H9 (cell line): ENCODE measurements at regions not wholly inside any gene's neighbourhood (a gene's known extent, or its start where the extent isn't known, plus 50 kb on each side); places are given as distances from the start of the nearest gene placed in this dataset.

Source experiments
- DNase-seq: peaks from one replicate; pipeline ENCODE4 v3.0.0-alpha.2; 2017
- H2AFZ ChIP-seq: one replicate; pipeline ENCODE4 v1.6.1; 2013; ENCODE audit warnings: mild to moderate bottlenecking, low read length, control low read depth, moderate library complexity
- H2AK5ac ChIP-seq: 2 replicates; pipeline ENCODE4 v1.6.1; 2013; ENCODE audit warnings: low read length, control low read depth, mixed read lengths; ENCODE audit not compliant: insufficient read length
- H2BK120ac ChIP-seq: one replicate; pipeline ENCODE4 v1.6.1; 2013; ENCODE audit warnings: low read depth, mild to moderate bottlenecking, low read length, control low read depth, inconsistent platforms; ENCODE audit not compliant: poor library complexity, severe bottlenecking
- H2BK12ac ChIP-seq: 2 replicates; pipeline ENCODE4 v1.6.1; 2013; ENCODE audit warnings: low read length, control low read depth, mixed read lengths, low read depth; ENCODE audit not compliant: insufficient read length
- H2BK15ac ChIP-seq: 2 replicates; pipeline ENCODE4 v1.6.1; 2013; ENCODE audit warnings: low read depth, low read length, control low read depth
- H2BK20ac ChIP-seq: one replicate; pipeline ENCODE4 v1.6.1; 2013; ENCODE audit warnings: low read depth, mild to moderate bottlenecking, low read length, control low read depth, inconsistent platforms; ENCODE audit not compliant: poor library complexity, severe bottlenecking
- H2BK5ac ChIP-seq: 2 replicates; pipeline ENCODE4 v1.6.1; 2013; ENCODE audit warnings: low read length, control low read depth, mixed read lengths; ENCODE audit not compliant: insufficient read length
- H3K14ac ChIP-seq: 2 replicates; pipeline ENCODE4 v1.6.1; 2013; ENCODE audit warnings: low read length, control low read depth; ENCODE audit not compliant: insufficient read depth
- H3K18ac ChIP-seq: 2 replicates; pipeline ENCODE4 v1.6.1; 2013; ENCODE audit warnings: low read depth, mild to moderate bottlenecking, mixed read lengths, low read length, control low read depth; ENCODE audit not compliant: insufficient read length
- H3K23ac ChIP-seq: 2 replicates; pipeline ENCODE4 v1.6.1; 2013; ENCODE audit warnings: low read length, control low read depth, mixed read lengths, low read depth; ENCODE audit not compliant: insufficient read length
- H3K23me2 ChIP-seq: 2 replicates; pipeline ENCODE4 v1.6.1; 2013; ENCODE audit warnings: low read depth, mild to moderate bottlenecking, mixed read lengths, low read length, control low read depth; ENCODE audit not compliant: insufficient read length, poor library complexity, severe bottlenecking
- H3K27ac ChIP-seq: 2 replicates; pipeline ENCODE4 v1.5.1; 2013; ENCODE audit warnings: low read length, control low read depth, mixed read lengths, low read depth; ENCODE audit not compliant: insufficient read length
- H3K27me3 ChIP-seq: 2 replicates; pipeline ENCODE4 v1.6.1; 2013; ENCODE audit warnings: low read length, control low read depth, inconsistent platforms; ENCODE audit not compliant: insufficient read depth
- H3K4ac ChIP-seq: 2 replicates; pipeline ENCODE4 v1.6.1; 2013; ENCODE audit warnings: low read depth, mild to moderate bottlenecking, control low read depth, inconsistent platforms, low read length, moderate library complexity
- H3K4me1 ChIP-seq: 2 replicates; pipeline ENCODE4 v1.6.1; 2013; ENCODE audit warnings: low read length, control low read depth, inconsistent platforms; ENCODE audit not compliant: insufficient read depth
- H3K4me2 ChIP-seq: 2 replicates; pipeline ENCODE4 v1.6.1; 2013; ENCODE audit warnings: low read length, control low read depth, mixed read lengths; ENCODE audit not compliant: insufficient read length, insufficient read depth
- H3K56ac ChIP-seq: 2 replicates; pipeline ENCODE4 v1.6.1; 2013; ENCODE audit warnings: low read depth, mild to moderate bottlenecking, mixed read lengths, low read length, control low read depth; ENCODE audit not compliant: insufficient read length
- H3K79me1 ChIP-seq: 2 replicates; pipeline ENCODE4 v1.6.1; 2013; ENCODE audit warnings: low read depth, mild to moderate bottlenecking, moderate library complexity, low read length, control low read depth, inconsistent platforms; ENCODE audit not compliant: insufficient read depth, poor library complexity, severe bottlenecking
- H3K79me2 ChIP-seq: 2 replicates; pipeline ENCODE4 v1.6.1; 2013; ENCODE audit warnings: low read length, control low read depth, inconsistent platforms; ENCODE audit not compliant: insufficient read depth
- H3K9ac ChIP-seq: 2 replicates; pipeline ENCODE4 v1.6.1; 2013; ENCODE audit warnings: low read length, control low read depth, mixed read lengths; ENCODE audit not compliant: insufficient read length; ENCODE audit errors: extremely low read depth
- H3K9me3 ChIP-seq: one replicate; pipeline ENCODE4 v1.6.1; 2013; ENCODE audit warnings: low read depth, low read length, inconsistent platforms; ENCODE audit not compliant: control insufficient read depth
- H3T11ph ChIP-seq: one replicate; pipeline ENCODE4 v1.6.1; 2013; ENCODE audit warnings: mild to moderate bottlenecking, low read length, control low read depth, inconsistent platforms
- H4K20me1 ChIP-seq: one replicate; pipeline ENCODE4 v1.6.1; 2013; ENCODE audit not compliant: control insufficient read depth, insufficient read length, insufficient read depth
- H4K5ac ChIP-seq: 2 replicates; pipeline ENCODE4 v1.6.1; 2013; ENCODE audit warnings: low read depth, mild to moderate bottlenecking, mixed read lengths, low read length, control low read depth; ENCODE audit not compliant: insufficient read length
- H4K8ac ChIP-seq: replicated peaks from 2 replicates; pipeline ENCODE4 v1.6.1; 2013; ENCODE audit warnings: low read length, control low read depth, mixed read lengths, low read depth; ENCODE audit not compliant: insufficient read length
- H4K91ac ChIP-seq: 2 replicates; pipeline ENCODE4 v1.6.1; 2013; ENCODE audit warnings: low read depth, mild to moderate bottlenecking, moderate library complexity, mixed read lengths, low read length, control low read depth; ENCODE audit not compliant: insufficient read length
- H3K27ac Mint-ChIP-seq, 3 experiments: 2 replicates in 2 of 3; 3 replicates in 1 of 3; pipeline ENCODE4 v1.8.0; 2020 to 2021; ENCODE audit warnings: mixed read lengths in 3 of 3, mild to moderate bottlenecking in 1 of 3, moderate library complexity in 1 of 3
- H3K27me3 Mint-ChIP-seq: 2 replicates; pipeline ENCODE4 v1.8.0; 2021; ENCODE audit warnings: low read depth, mild to moderate bottlenecking, moderate library complexity, mixed read lengths
- H3K36me3 Mint-ChIP-seq, 3 experiments: 2 replicates in 2 of 3; 3 replicates in 1 of 3; pipeline ENCODE4 v1.8.0; 2020 to 2021; ENCODE audit warnings: low read depth in 3 of 3, mixed read lengths in 3 of 3; ENCODE audit not compliant: insufficient read depth in 1 of 3
- H3K4me1 Mint-ChIP-seq, 2 experiments: 2 replicates each; pipeline ENCODE4 v1.8.0; 2020; ENCODE audit warnings: mixed read lengths in 2 of 2
- H3K4me3 Mint-ChIP-seq, 2 experiments: 2 replicates in 1 of 2; 3 replicates in 1 of 2; pipeline ENCODE4 v1.8.0; 2020 to 2021; ENCODE audit warnings: mild to moderate bottlenecking in 2 of 2, mixed read lengths in 2 of 2, moderate library complexity in 1 of 2
- H3K9me3 Mint-ChIP-seq, 2 experiments: 2 replicates in 1 of 2; 3 replicates in 1 of 2; pipeline ENCODE4 v1.8.0; 2020; ENCODE audit warnings: mild to moderate bottlenecking in 2 of 2, mixed read lengths in 2 of 2, moderate library complexity in 1 of 2
- CTCF ChIP-seq: fragments of 200-600 bp; sonication (generic); conservative IDR thresholded peaks from 3 replicates; pipeline ENCODE4 v1.8.0; 2021; ENCODE audit warnings: antibody characterized with exemption, mild to moderate bottlenecking
- WGBS: extraction: QIAGEN DNeasy Blood & Tissue Kit; methylation state at CpG from one replicate; pipeline ENCODE4 v1.1.7; 2013; ENCODE audit warnings: missing lambda C conversion rate, low lambda C conversion rate, mixed read lengths; ENCODE audit not compliant: insufficient read length; ENCODE audit errors: extremely low coverage; 5-methylcytosine and 5-hydroxymethylcytosine counted together

- peaks cover 2% of the 10 kb centered on the region; the same call in 1 of the 2 replicates for H3K4me1 ChIP-seq
- no peak overlapping the region for H4K91ac ChIP-seq
- no peak overlapping the region for H3K18ac ChIP-seq
- Mint-ChIP-seq H3K36me3 (no peaks in the 10 kb centered on the region; a peak in 1 of 7 replicates), H3K4me3 (no peak overlapping the region), H3K27ac (no peak overlapping the region), H3K9me3 (no peaks in the 10 kb centered on the region), H3K4me1 (peaks cover 28 to 29% of the 10 kb centered on the region in 2 experiments), H3K27me3 (peaks cover 29% of the 10 kb centered on the region)
- no peak overlapping the region for H3K27ac ChIP-seq
- no peak overlapping the region for H2BK20ac ChIP-seq
- no peak overlapping the region for H2BK12ac ChIP-seq
- no peaks in the 10 kb centered on the region for H3K79me2 ChIP-seq
- no peak overlapping the region for H3T11ph ChIP-seq
- no peaks in the 10 kb centered on the region for H4K20me1 ChIP-seq
- H3K9ac ChIP-seq, result no peak overlapping the region
- no peak overlapping the region for H3K56ac ChIP-seq
- H2AK5ac ChIP-seq, result no peak overlapping the region
- no peak for TF ChIP-seq CTCF
- H4K5ac ChIP-seq, result no peak overlapping the region
- no peak overlapping the region for H3K23ac ChIP-seq
- no peaks in the 10 kb centered on the region for H3K23me2 ChIP-seq
- no CpG with 5 or more reads among the region's 8 CpGs for WGBS
- no peaks in the 10 kb centered on the region for H3K9me3 ChIP-seq
- no peak for DNase-seq
- no peak overlapping the region for H2BK15ac ChIP-seq
- H4K8ac ChIP-seq, result no peak overlapping the region
- no peaks in the 10 kb centered on the region for H3K79me1 ChIP-seq
- H3K27me3 ChIP-seq, result no peaks in the 10 kb centered on the region
- no peak overlapping the region for H3K4me2 ChIP-seq
- no peak overlapping the region for H3K14ac ChIP-seq
- no peak overlapping the region for H3K4ac ChIP-seq
- H2AFZ ChIP-seq, result no peak overlapping the region
- H2BK5ac ChIP-seq, result no peak overlapping the region
- no peak overlapping the region for H2BK120ac ChIP-seq
Observed at GRCh38 chr7:54187886-54188685, 354.1 kb upstream of the VSTM2A start.
